ENCODE measurements at regions not wholly inside any gene's neighbourhood (a gene's known extent, or its start where the extent isn't known, plus 50 kb on each side); places are given as distances from the start of the nearest gene placed in this dataset.

DNA sequence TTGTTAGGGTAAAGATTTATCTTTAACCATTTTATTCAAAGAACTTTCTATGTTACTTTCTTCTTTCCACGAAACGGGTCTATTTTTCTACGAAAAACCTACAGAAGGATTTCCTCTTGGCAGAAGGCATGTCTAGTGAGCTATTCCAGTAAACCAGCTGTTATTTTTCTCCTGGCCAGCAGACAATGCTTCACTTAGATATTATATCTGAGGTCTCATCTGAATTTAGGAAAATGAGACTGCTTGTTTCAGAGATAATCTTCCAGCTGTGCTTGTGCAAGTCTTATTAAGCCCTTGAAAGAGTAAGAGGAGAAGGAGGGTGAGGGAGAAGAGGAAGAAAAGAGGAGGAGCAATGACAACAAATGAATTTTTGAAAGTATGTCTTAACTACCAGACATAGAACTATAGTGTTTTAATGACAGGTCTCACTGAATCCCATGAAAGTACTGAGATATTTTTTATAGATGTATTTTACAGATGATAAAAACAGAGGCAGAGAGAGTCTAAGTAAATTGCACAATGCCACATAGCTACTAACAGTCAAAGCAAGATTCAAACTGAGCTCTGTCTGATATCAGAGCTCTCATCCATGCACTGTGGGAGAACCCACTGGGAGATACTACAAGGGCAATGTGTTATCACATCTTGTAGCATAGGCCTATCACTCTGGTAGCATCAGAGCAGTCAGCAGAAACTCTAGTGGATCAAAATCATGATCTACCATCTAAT, 54.6 kb upstream of the SAMSN1 start:
- no peaks in the 10 kb centered on the region for H3K4me1 ChIP-seq (ENCODE audit: insufficient read depth, low read length)
- no peak overlapping the region for H3K4me2 ChIP-seq (ENCODE audit: insufficient read depth, low read length)
- H2AFZ ChIP-seq (ENCODE audit: low read length), result no peak overlapping the region
- H3K9me3 ChIP-seq (ENCODE audit: low read depth, low read length), result no peaks in the 10 kb centered on the region
- no peaks in the 10 kb centered on the region for H3K27me3 ChIP-seq (ENCODE audit: insufficient read depth, low read length)
- no peaks in the 10 kb centered on the region for H3K79me2 ChIP-seq (ENCODE audit: insufficient read depth, low read length)
- no peak overlapping the region for H3K27ac ChIP-seq (ENCODE audit: low read depth, low read length)
- TF ChIP-seq, protein P1, sequence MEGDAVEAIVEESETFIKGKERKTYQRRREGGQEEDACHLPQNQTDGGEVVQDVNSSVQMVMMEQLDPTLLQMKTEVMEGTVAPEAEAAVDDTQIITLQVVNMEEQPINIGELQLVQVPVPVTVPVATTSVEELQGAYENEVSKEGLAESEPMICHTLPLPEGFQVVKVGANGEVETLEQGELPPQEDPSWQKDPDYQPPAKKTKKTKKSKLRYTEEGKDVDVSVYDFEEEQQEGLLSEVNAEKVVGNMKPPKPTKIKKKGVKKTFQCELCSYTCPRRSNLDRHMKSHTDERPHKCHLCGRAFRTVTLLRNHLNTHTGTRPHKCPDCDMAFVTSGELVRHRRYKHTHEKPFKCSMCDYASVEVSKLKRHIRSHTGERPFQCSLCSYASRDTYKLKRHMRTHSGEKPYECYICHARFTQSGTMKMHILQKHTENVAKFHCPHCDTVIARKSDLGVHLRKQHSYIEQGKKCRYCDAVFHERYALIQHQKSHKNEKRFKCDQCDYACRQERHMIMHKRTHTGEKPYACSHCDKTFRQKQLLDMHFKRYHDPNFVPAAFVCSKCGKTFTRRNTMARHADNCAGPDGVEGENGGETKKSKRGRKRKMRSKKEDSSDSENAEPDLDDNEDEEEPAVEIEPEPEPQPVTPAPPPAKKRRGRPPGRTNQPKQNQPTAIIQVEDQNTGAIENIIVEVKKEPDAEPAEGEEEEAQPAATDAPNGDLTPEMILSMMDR (IDR thresholded peaks at IDR 0.05; ENCODE audit: extremely low read depth, low read depth, low read length), result no peak
- H3K4me3 ChIP-seq (ENCODE audit: insufficient read depth, low read length), result no peak overlapping the region
- no peaks in the 10 kb centered on the region for H4K20me1 ChIP-seq (ENCODE audit: insufficient read depth, low read length)
- H3K36me3 ChIP-seq (ENCODE audit: insufficient read depth, low read length), result no peaks in the 10 kb centered on the region
- DNase-seq (ENCODE audit: insufficient read length, low spot score, missing footprints), result no peak

DNA sequence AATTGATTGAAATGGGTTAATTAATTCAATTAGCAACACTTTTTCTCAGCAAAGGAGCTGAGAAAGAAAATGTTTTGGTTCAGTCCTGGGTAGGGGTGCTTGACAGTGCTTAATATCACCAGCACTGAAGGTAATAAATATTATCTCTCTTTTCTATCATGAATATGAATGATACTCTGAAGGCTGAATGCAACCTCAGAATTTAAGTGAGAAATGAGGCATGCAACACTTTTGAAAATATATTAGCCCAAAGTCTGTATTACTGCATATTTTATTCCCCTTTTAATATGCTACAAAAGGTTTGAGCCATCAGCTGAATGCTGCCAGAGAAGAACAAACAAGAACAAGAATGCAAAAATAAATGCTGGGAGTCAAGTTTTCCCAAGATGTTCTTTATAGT, 52.0 kb upstream of the SAMSN1 start:
- no peaks in the 10 kb centered on the region for H3K9me3 ChIP-seq (ENCODE audit: low read depth, low read length)
- no peaks in the 10 kb centered on the region for H3K36me3 ChIP-seq (ENCODE audit: insufficient read depth, low read length)
- H2AFZ ChIP-seq (ENCODE audit: low read length), result no peak overlapping the region
- H3K4me1 ChIP-seq (ENCODE audit: insufficient read depth, low read length), result no peaks in the 10 kb centered on the region
- no peaks in the 10 kb centered on the region for H4K20me1 ChIP-seq (ENCODE audit: insufficient read depth, low read length)
- no peaks in the 10 kb centered on the region for H3K27me3 ChIP-seq (ENCODE audit: insufficient read depth, low read length)
- no peaks in the 10 kb centered on the region for H3K79me2 ChIP-seq (ENCODE audit: insufficient read depth, low read length)
- H3K4me3 ChIP-seq (ENCODE audit: insufficient read depth, low read length), result no peak overlapping the region
- no peak for DNase-seq (ENCODE audit: insufficient read length, low spot score, missing footprints)
- no peak overlapping the region for H3K27ac ChIP-seq (ENCODE audit: low read depth, low read length)
- TF ChIP-seq, protein P1 (IDR thresholded peaks at IDR 0.05; ENCODE audit: extremely low read depth, low read depth, low read length), result no peak
- no peak overlapping the region for H3K4me2 ChIP-seq (ENCODE audit: insufficient read depth, low read length)
